Thyroid gland (tissue), 4 donors: ENCODE measurements at regions not wholly inside any gene's neighbourhood (a gene's known extent, or its start where the extent isn't known, plus 50 kb on each side); places are given as distances from the start of the nearest gene placed in this dataset.

Experiments used
- POLR2A ChIP-seq, 2 donors: fragments of 450-650 bp; IDR thresholded peaks; one replicate each; pipeline ENCODE4 v1.6.1; 2017; ENCODE audit warnings: antibody characterized with exemption in 2 of 2, mild to moderate bottlenecking in 2 of 2, moderate library complexity in 1 of 2
- TF ChIP-seq, protein P1 (sequence below), 6 experiments: fragments of 200-600 bp in 3 of 6; fragments of 450-650 bp in 3 of 6; sonication (generic) in 3 of 6; IDR thresholded peaks; one replicate each; pipeline ENCODE4 v1.5.1; 2016 to 2019; ENCODE audit warnings: antibody characterized with exemption in 6 of 6, mild to moderate bottlenecking in 2 of 6, inconsistent platforms in 1 of 6, moderate library complexity in 1 of 6

DNA sequence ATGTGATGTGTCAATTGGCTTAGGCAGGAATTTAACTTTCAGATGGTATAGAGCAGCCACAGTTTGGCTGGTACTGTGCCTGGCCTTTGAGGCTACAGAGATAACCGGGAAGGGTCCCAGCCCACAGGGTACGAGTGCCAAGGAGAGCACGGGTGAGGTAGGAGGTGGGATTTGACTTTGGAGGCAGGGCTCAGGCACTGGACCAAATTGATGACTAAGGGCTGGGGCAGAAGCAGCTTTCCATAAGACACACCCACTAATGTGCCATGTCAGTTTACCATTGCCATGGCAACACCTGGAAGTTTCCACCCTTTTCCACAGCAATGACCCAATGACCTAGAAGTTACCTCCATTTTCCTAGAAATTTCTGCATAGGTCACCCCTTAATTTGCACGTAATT lies 466.2 kb downstream of the TSHZ3 start:
- TF ChIP-seq POLR2A (IDR thresholded peaks at IDR 0.05) = no peak
- TF ChIP-seq, protein P1, sequence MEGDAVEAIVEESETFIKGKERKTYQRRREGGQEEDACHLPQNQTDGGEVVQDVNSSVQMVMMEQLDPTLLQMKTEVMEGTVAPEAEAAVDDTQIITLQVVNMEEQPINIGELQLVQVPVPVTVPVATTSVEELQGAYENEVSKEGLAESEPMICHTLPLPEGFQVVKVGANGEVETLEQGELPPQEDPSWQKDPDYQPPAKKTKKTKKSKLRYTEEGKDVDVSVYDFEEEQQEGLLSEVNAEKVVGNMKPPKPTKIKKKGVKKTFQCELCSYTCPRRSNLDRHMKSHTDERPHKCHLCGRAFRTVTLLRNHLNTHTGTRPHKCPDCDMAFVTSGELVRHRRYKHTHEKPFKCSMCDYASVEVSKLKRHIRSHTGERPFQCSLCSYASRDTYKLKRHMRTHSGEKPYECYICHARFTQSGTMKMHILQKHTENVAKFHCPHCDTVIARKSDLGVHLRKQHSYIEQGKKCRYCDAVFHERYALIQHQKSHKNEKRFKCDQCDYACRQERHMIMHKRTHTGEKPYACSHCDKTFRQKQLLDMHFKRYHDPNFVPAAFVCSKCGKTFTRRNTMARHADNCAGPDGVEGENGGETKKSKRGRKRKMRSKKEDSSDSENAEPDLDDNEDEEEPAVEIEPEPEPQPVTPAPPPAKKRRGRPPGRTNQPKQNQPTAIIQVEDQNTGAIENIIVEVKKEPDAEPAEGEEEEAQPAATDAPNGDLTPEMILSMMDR (IDR thresholded peaks at IDR 0.05) = no peak
